ENCODE measurements at regions not wholly inside any gene's neighbourhood (a gene's known extent, or its start where the extent isn't known, plus 50 kb on each side); places are given as distances from the start of the nearest gene placed in this dataset.
A peak's percentile ranks its signal among the peaks of the same experiment; 100 is the strongest.

DNA sequence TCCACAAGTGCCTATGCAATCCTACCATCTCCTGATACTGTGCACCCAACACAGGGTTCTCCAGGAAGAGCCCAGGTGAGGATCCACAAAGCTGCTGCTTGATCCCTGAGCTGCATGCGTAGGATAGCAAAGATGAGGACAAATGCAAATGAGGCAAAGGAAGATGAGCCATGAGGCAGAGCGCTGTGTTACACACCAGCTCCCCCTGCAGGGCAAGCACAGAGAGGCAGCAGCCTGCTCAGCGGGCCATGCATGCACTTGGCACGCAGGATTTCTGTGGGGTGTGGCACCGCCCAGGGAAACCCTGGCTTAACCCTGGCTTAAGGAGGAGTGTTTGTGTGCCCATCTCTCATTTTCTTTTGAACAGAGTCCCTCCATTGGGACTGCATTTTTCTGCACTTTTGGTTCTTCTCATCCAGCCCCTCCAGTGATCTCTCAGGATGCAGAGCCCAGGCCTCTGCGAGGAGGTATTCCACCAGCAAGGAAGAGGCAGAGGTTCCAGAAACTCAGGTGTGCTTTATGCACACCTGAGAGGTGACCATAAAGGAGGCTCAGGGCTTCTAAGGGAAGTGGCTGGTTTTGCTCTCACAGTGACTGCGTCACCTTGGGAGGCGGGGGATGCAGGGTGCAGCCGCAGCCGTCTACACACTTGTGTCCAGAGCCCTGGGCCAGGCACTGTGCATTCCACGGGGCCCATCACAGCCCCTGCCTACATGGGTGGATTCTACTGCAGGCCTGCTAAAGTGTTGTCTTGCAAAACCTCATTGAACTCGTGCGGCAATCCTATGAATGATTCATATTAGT lies 973.3 kb upstream of the TMEM132C start:
- Histone ChIP-seq H3K36me3 (no peaks in the 10 kb centered on the region), H3K79me2 (ENCODE audit: low read depth) (no peaks in the 10 kb centered on the region), H3K9ac (no peak overlapping the region), H3K4me1 (no peaks in the 10 kb centered on the region), H3K9me3 (ENCODE audit: low read depth) (no peaks in the 10 kb centered on the region), H3F3A (ENCODE audit: low read depth) (no peaks in the 10 kb centered on the region), H3K4me3 (no peak overlapping the region), H4K20me1 (ENCODE audit: low read depth) (no peaks in the 10 kb centered on the region), H3K27ac (no peak overlapping the region), H3K27me3 (no peaks in the 10 kb centered on the region), H2AFZ (replicated peaks) (no peak overlapping the region), H3K4me2 (no peak overlapping the region)
- Mint-ChIP-seq H3K36me3 (no peaks in the 10 kb centered on the region), H3K27me3 (ENCODE audit: insufficient read depth, low read depth) (no peaks in the 10 kb centered on the region), H3K4me1 (peaks cover 3% of the 10 kb centered on the region), H3K9me3 (peaks cover 1% of the 10 kb centered on the region), H3K4me3 (no peak overlapping the region), H3K27ac (no peak overlapping the region)
- no peak for TF ChIP-seq EZH2phosphoT487 (IDR thresholded peaks at IDR 0.05)
- TF ChIP-seq EZH2 (IDR thresholded peaks at IDR 0.05): no peak
- TF ChIP-seq, protein P1, sequence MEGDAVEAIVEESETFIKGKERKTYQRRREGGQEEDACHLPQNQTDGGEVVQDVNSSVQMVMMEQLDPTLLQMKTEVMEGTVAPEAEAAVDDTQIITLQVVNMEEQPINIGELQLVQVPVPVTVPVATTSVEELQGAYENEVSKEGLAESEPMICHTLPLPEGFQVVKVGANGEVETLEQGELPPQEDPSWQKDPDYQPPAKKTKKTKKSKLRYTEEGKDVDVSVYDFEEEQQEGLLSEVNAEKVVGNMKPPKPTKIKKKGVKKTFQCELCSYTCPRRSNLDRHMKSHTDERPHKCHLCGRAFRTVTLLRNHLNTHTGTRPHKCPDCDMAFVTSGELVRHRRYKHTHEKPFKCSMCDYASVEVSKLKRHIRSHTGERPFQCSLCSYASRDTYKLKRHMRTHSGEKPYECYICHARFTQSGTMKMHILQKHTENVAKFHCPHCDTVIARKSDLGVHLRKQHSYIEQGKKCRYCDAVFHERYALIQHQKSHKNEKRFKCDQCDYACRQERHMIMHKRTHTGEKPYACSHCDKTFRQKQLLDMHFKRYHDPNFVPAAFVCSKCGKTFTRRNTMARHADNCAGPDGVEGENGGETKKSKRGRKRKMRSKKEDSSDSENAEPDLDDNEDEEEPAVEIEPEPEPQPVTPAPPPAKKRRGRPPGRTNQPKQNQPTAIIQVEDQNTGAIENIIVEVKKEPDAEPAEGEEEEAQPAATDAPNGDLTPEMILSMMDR (IDR thresholded peaks at IDR 0.05): peak; percentile 81
- DNase-seq (ENCODE audit: low spot score): peak; percentile 76

DNA sequence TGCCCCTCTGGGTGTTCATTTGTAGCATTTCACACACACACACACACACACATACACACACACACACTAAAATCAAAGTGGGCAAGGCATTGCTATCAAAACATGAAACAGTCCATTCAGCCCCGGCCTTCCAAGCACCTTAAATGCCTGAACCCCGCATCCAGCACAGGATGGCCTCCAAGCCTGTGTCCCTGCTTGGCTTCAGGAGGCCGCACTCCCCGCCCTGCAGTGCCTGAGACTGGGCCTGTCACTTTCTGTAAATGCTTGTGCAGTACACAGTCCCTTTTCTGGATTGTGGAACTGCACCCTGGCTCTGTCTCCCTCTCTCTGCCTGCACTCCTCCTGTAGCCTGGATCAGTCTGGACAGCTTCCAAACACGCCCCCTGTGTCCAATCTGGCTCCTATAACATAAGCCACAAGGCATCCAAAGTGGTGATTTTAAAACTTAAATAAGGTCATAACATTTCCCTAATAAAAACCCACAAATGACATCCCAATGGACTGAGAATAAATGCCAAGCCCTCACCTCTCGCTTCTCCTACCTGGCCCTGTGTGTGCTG lies 972.2 kb upstream of the TMEM132C start:
- Histone ChIP-seq H3K27ac (no peak overlapping the region), H3K9me3 (ENCODE audit: low read depth) (no peaks in the 10 kb centered on the region), H3K27me3 (no peaks in the 10 kb centered on the region), H4K20me1 (ENCODE audit: low read depth) (no peaks in the 10 kb centered on the region), H3K4me1 (no peaks in the 10 kb centered on the region), H2AFZ (replicated peaks) (no peak overlapping the region), H3K4me2 (no peak overlapping the region), H3K36me3 (no peaks in the 10 kb centered on the region), H3K4me3 (no peak overlapping the region), H3F3A (ENCODE audit: low read depth) (no peaks in the 10 kb centered on the region), H3K79me2 (ENCODE audit: low read depth) (no peaks in the 10 kb centered on the region), H3K9ac (no peak overlapping the region)
- H3K36me3 Mint-ChIP-seq: no peaks in the 10 kb centered on the region
- no peak for DNase-seq (ENCODE audit: low spot score)
- no peak overlapping the region for H3K27ac Mint-ChIP-seq
- H3K27me3 Mint-ChIP-seq (ENCODE audit: insufficient read depth, low read depth): no peaks in the 10 kb centered on the region
- TF ChIP-seq, protein P1 (IDR thresholded peaks at IDR 0.05): no peak
- TF ChIP-seq EZH2 (IDR thresholded peaks at IDR 0.05) (no peak), EZH2phosphoT487 (IDR thresholded peaks at IDR 0.05) (no peak)
- peaks cover 2% of the 10 kb centered on the region for H3K9me3 Mint-ChIP-seq
- peaks cover 3% of the 10 kb centered on the region for H3K4me1 Mint-ChIP-seq
- no peak overlapping the region for H3K4me3 Mint-ChIP-seq

DNA sequence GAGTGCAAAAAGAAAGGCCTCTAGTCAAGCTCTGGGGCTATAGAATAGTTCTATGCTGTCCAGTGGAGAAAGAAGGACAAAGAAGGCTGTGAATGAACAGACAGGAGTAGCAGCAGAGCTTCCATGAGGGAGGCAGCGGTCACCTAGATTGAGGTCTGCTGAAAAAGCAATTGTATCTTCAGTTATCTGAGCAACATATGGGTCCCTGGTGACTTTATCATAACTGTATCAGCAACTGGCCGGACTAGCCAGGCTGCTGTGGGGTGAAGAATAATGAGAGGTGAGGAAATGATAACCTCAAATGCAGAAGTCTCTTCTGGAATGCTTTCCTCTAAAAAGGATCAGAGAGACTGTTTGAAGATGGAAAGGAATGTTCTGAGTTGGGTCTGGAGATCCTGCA lies 971.3 kb upstream of the TMEM132C start:
- no peaks in the 10 kb centered on the region for H3K4me1 ChIP-seq
- TF ChIP-seq, protein P1 (IDR thresholded peaks at IDR 0.05): no peak
- TF ChIP-seq EZH2 (IDR thresholded peaks at IDR 0.05) (no peak), EZH2phosphoT487 (IDR thresholded peaks at IDR 0.05) (no peak)
- Mint-ChIP-seq H3K9me3 (peaks cover 2% of the 10 kb centered on the region), H3K4me1 (peaks cover 3% of the 10 kb centered on the region), H3K4me3 (no peak overlapping the region), H3K27me3 (ENCODE audit: insufficient read depth, low read depth) (peaks cover 2% of the 10 kb centered on the region), H3K27ac (no peak overlapping the region), H3K36me3 (no peaks in the 10 kb centered on the region)
- no peak overlapping the region for H3K4me3 ChIP-seq
- no peaks in the 10 kb centered on the region for H3K27me3 ChIP-seq
- H3K36me3 ChIP-seq: no peaks in the 10 kb centered on the region
- H3K9me3 ChIP-seq (ENCODE audit: low read depth): no peaks in the 10 kb centered on the region
- no peaks in the 10 kb centered on the region for H3F3A ChIP-seq (ENCODE audit: low read depth)
- H4K20me1 ChIP-seq (ENCODE audit: low read depth): no peaks in the 10 kb centered on the region
- no peak for DNase-seq (ENCODE audit: low spot score)
- H2AFZ ChIP-seq (replicated peaks): no peak overlapping the region
- no peak overlapping the region for H3K9ac ChIP-seq
- no peak overlapping the region for H3K4me2 ChIP-seq
- H3K79me2 ChIP-seq (ENCODE audit: low read depth): no peaks in the 10 kb centered on the region
- H3K27ac ChIP-seq: no peak overlapping the region
